Amygdala (tissue), 56 donors: ENCODE measurements at regions not wholly inside any gene's neighbourhood (a gene's known extent, or its start where the extent isn't known, plus 50 kb on each side); places are given as distances from the start of the nearest gene placed in this dataset.

Experiments used
- DNase-seq, 56 donors: peaks; one replicate each; lab custom pipeline; 2025; lab: John Stamatoyannopoulos, UW

DNA sequence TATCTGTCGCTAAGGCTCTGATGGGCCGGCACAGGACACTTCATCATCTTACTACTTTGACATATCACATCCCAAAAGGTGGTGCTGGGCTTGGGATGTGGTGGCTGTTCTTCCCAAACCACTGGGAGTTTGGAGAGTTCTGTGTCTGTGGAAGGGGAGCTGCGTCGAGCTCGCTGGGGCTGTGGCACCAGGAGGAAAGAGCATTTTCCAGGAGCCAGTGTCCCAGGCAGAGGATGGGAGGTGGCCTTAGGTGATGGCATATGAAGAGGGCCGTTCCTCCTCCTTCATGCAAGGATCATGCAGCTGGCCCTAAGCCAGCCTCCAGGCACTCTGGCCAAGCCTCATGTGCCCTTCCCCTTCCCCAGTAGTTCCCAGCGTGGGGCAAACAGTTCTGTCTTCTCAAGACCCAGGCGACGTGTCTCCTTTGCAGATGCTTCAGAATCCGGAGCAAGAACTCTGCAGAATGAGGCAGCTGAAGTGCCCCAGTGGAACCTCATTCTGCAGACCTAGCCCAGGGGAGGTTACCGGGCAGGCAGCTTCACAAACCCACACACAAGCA lies 89.4 kb upstream of the TNRC6C start:
- DNase-seq: no peak

DNA sequence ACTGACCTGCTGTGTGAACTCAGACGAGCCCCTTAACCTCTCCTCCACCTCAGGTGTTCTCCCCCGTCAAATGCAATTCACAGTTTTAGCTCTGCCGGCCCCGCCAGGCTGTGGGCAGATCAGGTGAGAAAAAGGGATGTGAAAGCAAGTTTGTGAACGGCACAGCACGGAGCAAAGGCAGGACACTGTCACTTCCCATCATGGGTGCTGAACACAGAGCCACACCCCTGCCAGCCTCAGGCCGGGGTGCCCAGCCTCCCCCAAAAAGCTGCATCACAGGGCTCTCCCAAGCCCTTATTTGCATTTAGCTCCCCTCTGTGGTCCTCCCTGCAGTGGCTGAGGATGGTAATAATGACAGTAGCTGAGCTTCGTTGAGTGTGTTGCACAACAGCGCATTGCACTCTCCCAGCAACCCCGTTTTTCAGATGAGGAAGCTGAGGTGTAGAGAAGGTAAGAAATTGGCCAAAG lies 88.8 kb upstream of the TNRC6C start:
- no peak for DNase-seq

DNA sequence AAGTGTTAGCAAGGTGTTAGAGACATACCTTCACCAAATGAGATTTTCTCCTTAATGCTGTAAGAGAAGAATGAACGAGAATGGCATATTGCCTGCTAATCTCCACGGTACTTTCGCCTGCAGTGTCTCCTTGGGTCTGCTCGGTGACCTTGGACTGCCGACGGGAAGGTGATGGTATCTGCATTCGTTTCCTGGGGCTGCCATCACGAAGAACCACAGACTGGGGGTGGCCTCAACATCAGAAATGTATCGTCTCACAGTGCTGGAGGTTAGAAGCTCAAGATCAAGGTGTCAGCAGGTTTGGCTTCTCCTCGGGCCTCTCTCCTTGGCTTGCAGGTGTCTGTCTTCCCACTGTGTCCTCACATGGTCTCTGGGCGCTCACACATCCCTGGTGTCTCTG lies 86.3 kb upstream of the TNRC6C start:
- no peak for DNase-seq

DNA sequence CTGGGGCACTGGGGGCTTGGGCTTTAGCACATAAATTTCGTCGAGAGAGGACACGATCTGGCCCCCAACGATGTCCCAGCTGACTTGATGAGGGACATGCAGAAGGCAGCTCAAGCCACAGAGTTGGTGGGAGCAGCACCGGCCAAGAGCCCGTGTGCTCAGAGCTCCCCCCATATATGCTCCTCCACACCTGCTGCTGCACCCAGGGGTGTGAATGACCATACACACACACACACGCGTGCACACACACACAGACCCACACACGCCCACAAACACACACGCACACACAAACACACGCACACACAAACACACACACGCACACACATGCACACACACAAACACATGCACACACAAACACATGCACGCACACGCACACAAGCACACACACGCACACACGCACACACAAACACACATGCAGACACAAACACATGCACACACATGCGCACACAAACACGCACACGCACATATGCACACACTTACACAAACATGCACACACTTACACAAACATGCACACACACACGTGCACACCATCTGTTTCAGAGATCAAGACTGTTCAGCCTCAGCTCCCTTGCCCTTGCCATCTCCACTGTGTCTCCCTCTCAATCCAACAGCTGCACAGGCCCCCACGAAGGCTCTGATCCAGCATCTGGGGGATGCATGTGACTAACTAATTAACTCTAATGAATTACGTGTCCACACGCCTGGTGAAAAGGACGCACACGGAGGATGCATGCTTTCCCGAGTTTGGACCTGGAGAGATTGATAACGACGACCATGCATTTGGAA lies 85.6 kb upstream of the TNRC6C start:
- peak in 1 of 56 donors; percentile 5 for DNase-seq

DNA sequence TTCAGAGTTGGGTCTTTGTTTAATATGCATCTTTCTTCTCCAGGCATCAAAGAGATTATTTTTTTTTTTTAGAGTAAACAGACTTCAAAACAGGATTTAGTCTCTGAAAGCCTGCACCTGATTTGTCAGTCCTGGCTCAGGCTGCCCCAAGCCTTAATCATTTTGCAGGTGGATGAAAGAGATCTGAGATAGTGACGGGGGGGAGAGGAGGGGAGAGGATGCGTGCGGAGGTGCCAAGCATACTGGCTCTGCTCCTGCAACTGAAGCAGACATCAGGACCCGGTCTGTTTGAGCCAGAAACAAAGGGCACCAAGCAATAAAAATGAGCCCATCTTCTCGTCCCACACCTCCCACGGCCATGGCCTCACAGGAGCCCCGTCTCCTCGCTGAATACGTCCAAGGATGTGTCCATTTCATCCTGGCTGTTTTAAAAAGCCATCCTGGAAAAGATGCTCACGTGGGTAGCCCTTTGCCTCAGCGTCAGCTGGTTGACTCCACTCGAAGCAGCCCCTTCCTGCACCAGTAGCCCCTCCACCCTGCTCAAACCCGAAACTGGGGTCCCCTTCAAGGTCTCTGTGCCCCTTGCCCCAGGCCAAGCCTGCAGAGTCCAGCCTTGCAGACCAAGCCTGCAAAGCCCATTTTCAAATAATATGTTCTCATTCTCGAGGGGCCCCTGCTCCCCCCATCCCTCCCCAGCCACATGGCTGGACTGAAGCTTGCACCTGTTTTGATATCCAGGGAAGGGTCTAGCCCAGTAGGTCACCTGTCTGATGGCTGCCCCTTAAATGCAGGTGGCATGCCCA lies 84.8 kb upstream of the TNRC6C start:
- DNase-seq: no peak

DNA sequence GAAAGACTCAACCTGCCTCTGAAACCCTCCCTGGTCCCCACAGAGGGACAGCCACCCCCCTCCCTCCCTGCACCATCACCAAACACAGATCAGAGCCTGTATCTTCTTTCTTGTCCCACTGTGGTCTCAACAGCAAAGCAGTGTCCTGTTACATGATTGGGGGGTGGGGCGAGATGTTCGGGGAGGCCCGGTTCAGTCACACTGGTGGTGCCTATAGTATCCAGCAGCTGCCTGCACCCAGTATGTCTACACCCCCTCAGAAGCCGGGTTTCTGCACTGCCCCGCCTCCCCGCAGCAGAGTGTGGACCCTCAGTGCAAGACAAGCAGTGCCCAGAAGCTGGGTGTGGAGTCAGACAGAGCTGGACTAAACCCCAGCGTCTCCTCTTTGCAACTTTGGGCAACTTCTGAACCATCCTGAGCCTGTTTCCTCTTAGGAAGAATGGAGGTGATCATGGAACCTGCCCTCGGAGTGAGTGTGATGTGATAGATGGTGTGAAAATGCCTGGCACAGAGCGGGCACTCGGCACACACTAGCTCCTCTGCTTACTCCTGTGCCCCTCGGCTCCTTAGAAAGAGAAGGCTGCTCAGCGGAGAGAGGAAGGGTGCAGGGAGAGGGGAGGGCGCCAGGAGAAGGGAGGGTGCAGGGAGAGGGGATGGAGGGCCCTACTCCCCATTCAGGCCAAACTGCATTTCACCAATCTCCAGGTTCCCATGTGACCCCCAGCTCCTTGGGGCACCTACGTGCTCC lies 84.0 kb upstream of the TNRC6C start:
- DNase-seq: no peak

DNA sequence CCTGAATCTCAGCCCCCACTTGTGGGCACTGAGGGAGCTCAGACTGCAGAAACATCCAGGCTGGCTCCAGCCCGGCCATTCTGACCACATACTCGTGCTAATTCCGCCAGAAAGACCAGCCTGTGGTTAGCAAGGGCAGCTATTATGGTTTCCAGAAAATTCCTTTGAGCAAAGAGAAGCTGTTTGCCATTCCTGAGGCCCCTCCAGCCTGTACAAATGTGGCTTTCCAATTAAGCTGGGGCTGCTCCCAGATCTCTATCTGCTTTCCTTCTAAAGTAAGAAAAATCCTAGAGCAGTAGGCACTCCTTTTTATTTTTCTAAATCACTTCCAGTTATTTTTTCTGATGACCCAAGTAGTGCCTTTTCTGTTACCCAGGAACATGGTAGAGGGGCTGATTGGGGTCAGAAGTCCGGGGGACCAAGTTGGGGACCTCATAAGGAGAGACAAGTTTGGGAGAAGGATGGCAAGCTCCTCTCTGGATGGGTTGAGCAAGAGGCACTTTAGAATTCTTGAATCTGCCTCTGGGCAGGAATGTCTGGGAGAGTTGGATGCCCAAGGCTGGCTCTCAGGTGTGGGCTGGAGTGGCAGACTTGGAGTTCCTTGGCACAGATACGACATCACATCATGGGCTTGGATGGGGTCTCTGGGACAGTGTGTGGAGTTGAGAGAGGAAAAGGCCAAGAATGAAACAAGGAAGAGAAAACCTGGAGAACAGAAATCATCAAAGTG lies 83.3 kb upstream of the TNRC6C start:
- no peak for DNase-seq

DNA sequence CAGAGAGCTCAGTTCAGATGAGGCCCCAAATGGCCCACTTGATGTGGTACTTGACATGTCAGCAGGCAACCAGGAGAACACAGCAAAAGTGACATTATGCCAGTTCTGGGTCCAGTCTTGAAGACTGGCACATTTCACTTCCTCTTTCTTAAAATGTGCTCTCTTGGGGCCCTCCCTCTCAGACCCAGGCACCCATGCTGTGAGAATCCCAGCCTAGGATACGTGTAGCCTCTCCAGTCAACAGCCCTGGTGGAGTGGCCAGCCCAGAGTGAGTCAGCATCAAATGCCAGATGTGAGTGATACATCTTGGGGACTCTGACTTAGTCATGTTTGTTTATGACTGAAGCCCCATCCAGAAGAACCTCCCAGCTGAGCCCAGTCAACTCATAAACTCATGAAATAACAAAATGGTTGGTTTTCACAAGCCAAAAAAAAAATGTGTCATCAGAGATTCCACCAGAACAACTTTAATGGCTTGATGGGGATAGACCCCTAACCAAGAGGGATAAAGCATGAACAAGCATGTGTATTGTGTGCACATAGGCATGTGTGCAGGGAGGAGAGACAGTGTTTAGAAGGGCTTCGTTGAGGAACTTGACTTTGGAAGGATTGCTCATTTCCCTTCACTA lies 82.5 kb upstream of the TNRC6C start:
- DNase-seq: no peak

DNA sequence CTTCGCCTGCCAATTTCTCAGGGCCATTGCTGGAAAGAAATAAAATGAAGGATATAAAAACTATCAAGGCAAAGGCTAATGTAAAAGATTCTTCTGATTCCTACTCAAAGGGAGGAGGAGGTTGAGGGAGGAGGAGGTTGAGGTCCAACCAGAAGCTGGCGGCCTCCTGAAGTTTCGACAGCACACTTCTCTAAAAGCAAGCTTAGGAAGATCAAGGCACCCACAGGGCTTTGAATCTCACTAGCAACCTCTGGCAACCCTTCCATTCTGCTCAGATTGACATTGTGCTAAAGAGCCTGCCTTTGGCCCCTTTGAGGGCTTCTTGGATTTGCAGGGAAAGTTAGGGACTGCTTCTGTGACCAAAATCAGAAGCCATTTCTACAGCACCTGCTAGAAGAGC lies 81.5 kb upstream of the TNRC6C start:
- DNase-seq: no peak

DNA sequence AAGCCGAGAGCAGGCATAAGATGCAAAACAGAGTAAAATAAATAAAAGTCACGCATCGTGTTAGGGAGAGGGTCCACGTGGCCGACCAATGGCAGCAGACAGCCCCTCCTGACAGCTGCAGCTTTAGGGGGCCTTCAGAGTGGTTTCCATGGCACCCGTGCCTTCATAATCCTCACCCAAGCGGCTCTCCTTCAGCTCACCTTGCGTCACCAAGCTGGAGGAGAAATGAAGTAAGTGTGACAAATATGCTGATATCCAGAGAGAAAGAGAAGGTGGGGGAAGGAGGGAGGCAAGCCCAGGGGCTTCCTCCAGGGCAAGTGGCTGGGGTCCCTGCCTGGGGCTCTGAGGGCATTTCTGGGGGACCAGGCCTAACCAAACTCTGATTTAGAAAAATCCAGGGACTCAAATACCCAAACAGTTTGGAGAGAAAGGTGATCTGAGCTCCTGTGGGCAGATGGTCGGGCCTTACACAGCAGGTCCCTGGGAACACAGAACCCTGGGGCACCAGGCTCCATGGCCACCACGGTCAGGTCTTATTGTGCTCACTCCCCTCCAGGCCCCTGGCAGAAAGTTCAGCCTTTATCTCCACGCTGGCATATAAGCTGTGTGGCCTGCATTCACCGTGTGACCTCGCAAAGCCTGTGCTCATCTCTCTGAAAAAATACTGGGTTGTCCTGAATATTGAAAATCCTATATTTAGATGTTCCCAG lies 80.7 kb upstream of the TNRC6C start:
- DNase-seq: peak in 1 of 56 donors; percentile 4

DNA sequence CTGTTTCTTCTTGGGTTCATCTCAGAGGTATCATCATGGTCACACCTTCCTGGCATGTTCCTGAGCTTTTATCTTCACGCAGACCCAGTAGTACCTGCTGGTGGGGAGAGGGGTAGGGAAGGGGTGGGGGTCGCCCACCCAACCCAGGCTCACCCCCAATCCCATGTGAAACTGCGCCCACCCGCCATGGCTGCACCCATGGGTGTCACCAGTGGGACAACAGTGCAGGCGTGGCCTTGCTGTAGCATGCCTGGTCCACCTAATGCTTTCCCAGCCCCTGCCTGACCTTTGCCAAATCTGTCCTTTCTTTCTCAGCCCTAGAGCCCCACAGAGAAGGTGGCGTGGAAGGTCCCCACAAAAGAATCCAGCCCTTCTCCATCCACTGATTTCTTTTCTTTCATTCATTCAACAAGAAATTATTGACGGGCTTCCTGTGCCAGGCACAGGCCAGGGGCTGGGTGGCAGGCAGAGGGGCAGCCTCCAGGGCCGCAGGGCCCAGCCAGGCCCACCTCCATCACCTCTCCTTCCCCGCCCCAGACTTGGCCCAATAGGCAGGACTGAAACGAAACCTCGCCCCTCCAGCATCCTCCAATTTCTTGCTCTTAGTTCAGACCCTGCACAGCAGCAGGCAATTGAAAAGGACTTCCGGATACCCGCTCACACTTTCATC lies 79.1 kb upstream of the TNRC6C start:
- no peak for DNase-seq

DNA sequence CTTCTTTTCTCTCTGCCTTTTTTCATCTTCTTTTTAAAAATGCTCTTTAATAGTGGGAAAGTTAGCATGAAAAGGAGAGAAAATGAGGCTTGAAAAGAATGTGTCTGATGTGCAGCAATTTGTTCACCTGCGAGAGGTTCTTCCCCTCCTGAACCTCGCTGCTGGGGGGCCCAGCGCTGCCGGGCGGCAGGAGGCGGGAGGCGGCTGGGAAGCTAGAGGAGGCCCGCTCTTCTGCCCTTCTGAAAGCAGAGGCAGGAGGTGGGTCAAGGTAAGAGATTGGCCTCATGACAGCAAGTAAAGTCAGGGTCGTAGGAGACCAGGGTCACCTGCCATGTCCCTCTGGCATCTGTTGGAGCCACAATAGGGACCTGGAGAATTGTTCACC lies 78.6 kb upstream of the TNRC6C start:
- DNase-seq: no peak

DNA sequence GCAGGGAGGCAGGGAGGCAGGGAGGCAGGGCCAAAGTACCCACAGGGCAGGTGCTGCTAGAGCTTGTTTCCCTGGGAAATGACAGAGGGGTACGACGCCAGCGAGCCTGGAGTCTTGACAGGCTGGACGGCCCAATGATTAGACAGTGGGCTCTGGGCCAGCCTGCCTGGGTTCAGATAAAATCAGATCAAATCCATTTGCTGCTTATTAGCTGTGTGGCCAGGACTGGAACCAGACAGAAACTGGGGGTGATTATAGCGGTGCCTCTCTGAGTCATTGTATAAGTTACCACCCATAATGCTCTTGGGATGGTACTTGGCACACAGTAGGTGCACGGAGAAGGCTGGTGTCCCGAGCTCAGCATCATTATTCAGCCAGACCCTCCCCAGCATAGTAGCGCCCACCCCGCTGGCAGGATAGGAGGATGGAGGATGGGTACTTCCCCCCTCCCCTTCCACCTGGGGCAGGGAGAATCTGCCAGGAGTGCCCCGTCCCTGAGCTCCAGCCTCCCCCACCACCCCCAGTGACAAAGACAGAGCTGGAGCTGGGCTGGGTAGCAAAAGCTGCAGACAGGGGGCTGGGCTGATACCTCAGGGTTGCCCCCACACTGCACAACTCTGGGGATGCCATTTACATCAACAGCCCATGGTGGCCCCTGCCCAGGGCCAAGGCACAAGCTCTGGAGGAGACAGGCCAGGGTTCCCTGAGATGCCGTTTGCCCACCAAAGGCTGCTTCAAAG lies 77.6 kb upstream of the TNRC6C start:
- DNase-seq: no peak

DNA sequence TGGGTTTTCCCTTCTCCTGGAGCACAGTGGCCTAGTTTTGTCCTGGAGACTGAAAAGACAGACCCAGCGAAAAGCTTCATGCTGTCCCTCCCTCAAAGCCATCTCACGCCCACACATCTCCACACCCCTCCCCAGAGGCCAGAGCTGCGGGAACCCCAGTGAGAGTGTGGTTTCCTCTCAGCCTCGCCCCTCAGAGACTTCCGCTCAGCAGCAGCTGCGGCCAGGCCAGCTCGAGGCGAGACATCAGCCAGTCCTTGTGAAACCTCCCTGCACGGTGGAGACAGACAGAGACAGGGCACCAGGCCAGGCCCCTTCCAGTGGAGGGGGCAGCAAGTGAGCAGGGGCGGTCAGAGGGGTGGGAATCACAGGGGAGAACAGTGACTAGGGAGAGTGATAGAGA lies 77.0 kb upstream of the TNRC6C start:
- DNase-seq: peak in 35 of 56 donors; percentile 9 to 55 (median 33)

DNA sequence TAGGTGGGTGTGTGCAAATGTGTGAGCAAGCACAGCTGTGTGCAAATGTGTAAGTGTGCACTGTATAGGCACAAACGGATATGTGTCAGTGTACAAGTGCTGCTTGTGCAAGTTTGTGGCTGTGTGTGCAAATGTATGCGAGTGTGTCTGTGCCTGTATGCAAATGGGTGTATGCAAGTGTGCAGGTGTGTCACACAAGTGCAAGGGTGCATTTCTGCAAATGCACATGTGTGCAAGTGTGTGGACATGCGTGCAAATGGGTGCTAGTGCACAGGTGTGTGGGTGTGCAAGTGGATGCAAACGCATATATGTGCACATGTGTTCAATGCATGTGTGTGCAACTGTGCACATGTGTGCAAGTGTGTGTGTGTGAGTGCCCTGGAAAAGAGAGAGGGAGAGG lies 76.5 kb upstream of the TNRC6C start:
- peak in 1 of 56 donors; percentile 46 for DNase-seq

DNA sequence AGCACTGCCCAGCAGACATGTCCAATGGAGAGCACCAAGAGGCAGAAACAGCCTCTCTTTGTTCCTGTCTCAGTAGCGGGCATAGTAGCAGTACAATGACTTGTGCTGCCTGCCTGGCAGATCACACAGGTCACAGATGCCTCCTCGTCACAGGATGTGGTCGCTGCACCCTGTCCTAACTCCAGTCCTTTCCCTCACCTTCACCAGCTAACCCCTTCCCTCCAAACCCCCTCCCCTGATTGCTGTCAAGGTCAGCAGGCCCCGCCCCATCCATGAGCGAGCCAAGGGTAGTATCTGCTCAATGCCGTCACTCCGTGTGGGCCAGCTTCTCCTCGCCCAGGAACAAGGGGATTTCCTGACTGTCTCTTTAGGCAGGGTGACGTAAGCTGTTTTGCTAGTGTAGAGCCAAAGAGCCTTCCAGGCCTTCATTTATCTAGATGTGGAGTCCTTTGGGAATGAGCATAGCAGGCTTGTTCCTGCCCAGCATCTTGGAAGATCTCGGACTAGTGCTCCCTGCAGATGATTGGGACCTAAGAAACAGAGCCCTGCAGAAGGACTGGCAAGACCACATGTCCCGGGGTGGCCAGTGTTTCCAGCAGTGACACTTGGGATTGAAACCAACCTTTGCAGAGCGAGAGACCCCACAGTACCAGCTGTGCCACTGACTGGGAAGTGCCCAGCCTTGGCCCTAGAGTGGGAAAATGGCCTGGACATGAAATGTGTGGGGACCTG lies 75.9 kb upstream of the TNRC6C start:
- DNase-seq: peak in 32 of 56 donors; percentile 11 to 73 (median 46)

DNA sequence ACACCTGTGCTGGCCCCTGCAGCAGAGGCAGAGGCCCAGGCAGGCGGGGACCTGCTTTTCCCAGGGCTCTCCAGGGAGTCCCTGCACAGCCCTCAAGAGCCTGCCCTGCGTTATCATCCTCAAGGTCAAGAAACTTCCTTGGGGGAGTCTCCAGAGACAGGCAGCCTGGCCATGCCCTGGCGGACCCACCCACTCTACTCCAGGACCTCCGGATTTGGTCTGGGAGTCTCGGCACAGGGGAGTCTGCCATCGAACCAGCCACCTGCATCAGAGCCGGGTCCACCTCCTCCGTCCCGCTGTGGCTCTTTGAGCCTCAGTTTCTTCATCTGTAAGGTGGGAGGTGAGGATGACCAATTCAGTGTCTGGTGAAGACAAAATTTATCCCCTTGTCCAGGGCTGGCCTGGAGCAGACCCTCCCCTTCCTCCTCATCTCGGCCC lies 75.3 kb upstream of the TNRC6C start:
- DNase-seq: no peak
